CD4-positive, alpha-beta T cell treated with Interleukin-6 at 100 ng/mL for 8 hours (primary cell): ENCODE measurements at regions not wholly inside any gene's neighbourhood (a gene's known extent, or its start where the extent isn't known, plus 50 kb on each side); places are given as distances from the start of the nearest gene placed in this dataset.

Experiments used
- DNase-seq: peaks from one replicate; pipeline ENCODE4 v3.0.0-alpha.2; 2020; ENCODE audit warnings: mixed read lengths, low spot score

DNA sequence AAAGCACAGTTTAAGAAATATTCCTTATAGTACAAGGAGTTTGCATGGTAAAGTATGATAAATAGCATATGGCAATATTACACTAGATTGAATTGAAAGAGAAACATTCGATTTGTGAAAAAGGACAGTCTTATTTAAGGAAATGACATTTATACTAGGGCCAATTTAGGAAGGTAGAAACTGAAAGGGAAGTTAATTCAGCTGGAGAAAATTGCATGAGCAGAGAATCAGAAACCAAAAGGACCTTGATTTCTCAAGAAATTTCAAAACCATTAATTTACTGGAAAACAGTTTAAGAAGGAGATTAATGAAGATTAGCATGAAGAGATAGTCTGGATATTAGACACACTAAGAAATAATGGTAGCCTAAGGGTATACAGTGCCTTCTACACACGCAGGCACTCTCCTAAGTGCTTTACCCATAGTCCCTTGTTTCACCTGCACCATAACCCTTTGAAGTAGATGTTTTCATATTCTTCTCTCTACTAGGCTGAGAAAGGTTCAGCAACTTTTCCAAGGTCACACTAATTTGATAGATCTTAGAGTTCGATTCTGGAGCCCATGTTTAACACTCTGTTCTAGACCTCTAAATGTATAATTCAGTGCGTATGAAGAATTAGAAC, 259.1 kb upstream of the SLIT2 start:
- no peak for DNase-seq

DNA sequence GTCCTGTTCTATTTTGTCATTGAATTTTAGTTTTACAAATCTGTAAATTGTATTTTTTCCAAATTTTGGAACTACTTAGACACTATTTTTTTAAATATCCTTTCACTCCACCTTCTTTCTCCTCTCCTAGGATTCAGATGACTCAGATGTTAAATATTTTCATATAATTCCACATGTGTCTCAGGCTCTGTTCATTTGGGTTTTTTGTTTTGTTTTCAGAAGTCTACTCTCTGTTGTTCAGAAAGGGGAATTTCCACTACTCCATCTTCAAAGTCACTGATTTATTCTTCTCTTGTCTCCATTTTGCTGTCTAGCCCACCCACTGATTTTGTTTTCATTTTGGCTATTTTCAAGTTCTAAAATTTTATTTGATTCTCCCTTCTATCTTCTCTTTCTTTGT, 264.0 kb upstream of the SLIT2 start:
- DNase-seq, result no peak

DNA sequence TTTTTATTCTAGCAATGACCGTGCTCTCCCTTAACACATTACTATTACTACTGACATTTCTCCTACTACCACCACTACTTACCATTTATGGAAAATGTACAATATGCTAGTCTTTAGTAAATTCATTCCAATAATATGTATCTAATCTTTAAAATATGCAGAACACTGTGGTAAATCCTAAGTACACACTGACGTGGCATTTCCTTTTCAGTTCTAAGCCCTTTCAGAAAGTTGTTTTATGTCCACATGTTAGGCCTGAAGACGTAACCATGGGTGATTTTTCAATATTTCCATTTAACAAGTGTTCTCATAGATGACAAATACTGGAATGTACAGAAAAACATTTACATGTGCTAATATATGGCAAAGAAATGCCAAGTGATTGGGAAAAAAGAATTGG, 268.6 kb upstream of the SLIT2 start:
- DNase-seq, result no peak

DNA sequence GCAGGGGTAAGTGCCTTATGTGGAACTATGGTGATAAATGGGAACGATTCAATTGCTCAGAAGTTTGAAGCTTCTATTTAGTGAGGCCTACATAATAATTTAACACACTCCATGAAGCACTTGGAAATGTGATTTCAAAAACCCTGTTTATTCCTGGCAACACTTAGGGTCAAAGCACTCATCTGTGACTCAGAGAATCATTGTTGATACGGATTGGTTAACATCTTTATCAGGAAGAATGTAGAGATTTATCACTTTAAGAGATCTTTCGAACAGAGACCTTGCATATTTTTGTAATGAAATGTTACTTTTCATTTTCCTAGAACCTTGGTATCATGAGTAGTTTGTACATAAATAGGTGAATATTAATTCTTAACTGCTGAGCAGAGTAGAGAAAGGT, 269.1 kb upstream of the SLIT2 start:
- no peak for DNase-seq

DNA sequence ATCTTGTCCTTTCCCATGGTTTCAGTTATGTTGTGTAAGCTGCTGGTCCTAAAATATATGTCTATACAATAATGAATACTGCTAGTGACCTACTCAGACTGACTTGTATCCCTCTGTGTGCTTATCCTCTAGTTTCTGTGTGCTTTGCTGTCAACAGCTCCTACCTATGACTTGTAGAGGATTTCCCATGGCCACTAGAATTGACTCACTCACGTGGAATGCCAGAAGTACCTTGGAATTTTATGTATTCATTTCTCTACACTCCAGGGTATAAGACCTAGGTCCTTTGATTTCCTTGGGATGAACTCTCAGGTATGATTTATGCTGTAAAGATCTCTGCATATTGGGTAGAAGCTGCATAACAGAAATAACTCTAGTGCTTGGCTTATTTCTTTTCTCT, 279.9 kb upstream of the SLIT2 start:
- DNase-seq, result no peak

DNA sequence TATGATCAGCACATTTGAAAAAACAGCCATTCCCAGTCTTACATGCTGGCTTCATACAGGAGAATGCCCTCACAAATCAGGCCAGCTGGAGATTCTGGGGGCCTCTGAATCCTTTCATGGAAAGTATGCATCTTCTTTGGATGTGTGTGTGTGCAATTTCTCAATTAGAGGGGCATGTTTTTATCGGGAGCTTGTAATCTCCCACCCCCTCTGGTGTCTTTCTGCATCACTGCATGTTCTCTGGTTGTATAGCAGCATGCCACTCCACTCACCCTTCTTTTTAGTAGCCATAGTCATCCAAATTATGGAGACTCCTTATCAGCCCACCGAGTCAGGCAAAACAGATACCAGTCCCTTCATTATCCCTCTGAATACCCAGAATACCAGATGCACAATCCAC, 282.2 kb upstream of the SLIT2 start:
- no peak for DNase-seq

DNA sequence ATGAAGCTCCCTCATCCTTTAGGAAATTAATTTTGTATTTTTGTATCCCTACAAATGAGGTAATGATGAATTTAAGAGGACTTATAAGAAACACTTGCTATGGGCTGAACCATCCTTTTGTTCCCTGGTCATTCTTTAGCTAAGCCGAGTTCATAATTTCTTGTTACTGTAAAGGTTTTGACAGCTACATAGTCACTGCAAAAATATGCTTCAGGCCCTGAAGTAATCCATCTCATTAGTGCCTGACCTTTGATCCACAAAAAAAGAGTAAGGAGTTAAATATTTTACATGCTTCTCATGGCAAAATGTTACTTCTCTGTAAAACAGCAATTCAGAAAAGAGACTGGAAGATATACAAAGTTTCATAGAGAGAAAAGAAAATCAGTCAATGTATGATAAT, 290.6 kb upstream of the SLIT2 start:
- DNase-seq, result no peak

DNA sequence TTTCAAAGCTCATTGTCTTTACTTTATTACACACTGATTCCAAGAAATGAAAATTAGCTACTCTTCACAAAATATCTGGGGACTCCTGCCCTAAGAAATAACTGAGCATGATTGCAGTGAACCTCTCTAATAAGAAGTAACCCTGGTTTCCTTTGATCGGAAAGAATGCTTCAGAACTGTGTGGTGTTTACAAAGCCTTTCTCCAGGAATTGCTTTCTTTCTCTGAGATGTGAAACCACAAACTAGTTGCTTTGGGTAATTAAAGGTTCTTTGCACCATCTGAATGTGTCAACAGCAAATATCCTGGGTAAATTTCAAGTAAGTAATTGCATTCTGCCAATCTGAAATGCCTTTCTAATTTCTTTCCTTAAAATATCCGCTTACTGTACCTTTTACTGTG, 292.9 kb upstream of the SLIT2 start:
- DNase-seq, result no peak

DNA sequence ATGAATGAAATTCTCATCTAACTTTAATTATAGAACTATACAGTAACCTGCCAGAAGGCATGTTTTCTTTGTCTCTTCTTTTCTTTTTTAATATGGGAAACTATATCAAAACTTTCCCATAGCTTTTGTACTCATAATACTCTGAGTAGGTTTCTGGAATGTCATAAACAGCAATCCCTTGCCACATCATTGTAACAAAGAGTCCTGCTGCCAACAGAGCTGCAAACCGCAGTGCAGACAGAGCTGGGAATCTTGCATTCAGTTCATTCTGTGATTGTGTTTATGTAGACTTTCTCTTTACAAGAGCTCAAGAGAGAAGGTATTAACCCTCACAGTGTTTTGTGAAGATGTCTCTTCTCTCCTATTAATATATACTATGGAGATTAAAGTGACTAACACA, 304.4 kb upstream of the SLIT2 start:
- DNase-seq, result no peak

DNA sequence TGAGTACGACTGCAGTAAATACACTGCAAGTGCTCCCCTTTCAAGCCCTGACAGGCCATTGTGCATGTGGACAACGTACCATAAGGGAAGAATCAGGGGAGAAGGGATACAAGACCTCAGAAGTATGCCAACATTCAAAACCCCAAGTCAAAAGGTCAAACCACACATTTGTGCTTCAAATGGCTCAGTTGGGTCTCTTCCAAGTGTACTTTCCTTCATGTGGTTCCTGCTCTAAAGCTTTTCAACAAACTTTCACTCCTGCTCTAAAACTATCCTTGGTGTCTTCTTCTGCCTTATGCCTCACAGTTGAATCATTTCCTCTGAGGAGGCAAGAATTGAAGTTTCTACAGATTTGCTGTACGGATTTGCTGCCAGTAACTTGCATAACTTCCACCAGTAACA, 305.7 kb upstream of the SLIT2 start:
- DNase-seq, result no peak

DNA sequence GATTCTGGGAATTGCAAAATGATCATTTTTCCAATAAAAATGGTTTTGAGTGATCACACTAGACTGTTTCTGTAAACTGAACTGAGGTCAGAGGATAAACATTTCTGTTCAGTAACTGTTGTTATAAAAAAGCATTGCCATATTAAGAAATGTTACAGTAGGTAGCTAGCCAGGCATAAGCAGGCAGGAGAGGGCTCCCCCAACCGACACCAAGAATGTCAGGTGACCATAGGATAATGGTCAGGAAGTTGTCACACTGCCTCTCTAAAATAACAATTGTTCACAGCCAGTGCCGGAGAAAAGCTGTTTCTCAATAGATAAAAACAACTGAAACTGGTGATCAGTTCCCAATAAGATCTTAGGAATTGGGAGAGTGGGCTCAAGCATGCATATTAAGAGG, 306.2 kb upstream of the SLIT2 start:
- no peak for DNase-seq

DNA sequence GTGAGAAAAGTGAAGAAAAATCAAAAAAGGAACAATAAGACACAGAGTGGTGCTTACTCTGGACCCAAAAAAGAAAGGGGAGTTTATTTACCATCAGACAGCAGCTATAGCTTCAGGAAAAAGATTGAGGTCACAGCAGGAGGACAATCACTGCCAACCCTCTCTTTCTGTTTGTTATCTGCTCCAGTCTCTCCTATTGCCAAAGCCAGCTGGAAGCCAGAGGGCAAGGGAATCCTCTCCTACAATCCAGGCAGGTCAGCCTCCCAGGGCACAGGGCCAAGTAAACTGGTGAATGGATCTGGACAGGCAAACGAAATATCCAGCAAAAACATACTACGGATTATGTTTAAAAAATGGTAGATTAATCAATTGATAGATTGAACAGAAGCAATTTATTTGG, 306.9 kb upstream of the SLIT2 start:
- DNase-seq, result no peak

DNA sequence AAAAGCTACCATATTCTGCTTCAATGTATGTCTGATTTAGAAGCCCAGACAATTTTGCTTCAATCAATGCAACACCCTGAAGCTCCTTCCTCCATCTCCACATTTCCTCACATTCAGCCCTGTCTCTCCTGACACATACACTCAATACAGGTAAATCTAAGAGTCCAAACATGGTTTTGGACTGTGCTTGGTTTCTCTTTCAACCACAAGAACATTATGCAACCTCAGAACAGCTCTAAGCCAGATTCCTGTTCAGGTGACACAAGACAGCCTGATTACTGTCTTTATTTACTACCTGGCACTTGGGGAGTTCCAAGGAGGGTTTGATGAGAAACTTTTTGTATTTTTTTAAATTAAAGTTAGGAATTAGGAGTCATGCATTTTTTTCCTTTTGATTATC, 307.5 kb upstream of the SLIT2 start:
- no peak for DNase-seq

DNA sequence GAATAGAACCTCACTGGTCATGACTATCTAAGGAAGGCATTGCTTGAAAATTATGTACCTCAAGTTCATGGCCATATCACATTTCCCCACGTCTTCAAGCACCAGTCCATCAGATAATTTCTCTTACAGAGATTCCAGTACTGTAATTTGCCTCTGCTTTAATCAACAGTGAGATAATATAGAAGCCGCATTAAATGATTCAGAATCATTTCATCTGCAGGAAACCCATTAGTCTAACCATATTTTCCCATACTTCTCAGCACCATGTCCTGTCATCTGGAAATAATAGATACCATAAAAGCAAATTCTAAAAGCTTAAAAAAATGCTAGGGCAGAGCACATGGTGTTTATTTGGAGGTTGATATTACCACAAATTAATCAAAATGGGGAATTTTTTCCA, 310.3 kb upstream of the SLIT2 start:
- DNase-seq, result no peak

DNA sequence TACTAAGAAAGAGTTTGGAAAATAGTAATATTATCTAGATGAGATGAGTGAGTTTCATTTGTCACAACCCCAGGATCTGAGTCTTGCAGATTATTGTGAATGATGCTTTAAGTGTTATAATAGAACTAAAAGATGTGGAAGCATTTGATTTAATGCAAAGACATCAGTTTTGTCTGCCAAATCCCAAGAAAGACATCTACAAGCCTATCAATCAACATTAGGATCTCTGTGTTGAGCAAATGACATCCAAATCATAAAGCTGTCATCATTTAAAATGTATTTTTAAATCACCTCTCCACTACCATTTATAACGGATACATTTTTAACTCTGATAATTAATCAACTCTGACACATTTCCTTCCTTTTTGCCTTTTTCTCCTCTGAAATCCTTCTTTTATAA, 310.8 kb upstream of the SLIT2 start:
- no peak for DNase-seq

DNA sequence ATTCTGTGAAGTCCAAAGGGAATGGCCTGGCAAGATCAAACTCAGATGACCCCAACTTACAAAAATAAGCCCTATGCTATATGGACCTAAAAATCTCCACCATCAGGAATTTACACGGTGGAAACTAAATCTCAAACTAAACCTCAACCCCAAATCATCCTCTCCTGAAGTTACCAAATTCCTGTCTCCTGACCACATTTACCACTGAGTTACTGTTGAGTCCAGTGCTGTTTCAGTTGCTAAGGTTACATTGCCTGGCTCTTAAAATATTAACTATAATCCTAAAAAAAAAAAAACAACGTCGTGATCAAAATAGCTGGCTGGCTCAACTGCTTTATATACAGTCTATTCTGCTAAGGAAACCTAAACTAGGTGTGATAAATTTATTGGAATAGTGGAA, 315.2 kb upstream of the SLIT2 start:
- DNase-seq, result no peak

DNA sequence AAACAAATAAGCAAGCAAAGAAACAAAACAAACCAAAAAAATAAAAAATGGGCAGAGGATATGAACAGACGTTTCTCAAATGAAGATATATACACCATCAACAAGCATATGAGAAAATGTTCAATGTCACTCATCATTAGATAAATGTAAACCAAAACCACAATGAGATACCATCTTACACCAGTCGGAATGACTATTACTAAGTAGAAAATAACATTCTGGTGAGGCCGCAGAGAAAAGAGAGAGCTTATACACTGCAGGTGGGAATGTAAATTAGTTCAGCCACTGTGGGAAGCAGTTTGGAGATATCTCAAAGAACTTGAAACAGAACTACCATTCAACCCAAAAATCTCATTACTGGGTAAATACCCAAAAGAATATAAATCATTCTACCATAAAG, 321.0 kb upstream of the SLIT2 start:
- DNase-seq, result no peak

DNA sequence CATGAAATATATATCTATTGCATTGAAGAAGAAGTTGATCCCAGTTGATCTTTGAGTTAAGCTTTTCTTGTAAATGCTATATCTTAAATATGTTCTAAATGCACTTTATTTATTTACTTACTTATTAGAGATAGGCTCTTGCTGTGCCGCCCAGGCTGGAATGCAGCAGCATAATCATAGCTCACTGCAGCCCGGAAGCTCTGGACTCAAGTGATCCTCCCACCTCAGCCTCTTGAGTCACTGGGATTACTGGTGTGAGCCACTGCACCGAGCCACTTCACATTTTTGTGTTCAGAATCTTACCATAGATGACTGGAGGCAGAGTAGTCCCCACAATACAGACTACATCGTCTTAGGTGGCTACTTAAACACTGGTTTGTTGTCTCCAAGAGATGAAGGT, 324.3 kb upstream of the SLIT2 start:
- DNase-seq, result no peak

DNA sequence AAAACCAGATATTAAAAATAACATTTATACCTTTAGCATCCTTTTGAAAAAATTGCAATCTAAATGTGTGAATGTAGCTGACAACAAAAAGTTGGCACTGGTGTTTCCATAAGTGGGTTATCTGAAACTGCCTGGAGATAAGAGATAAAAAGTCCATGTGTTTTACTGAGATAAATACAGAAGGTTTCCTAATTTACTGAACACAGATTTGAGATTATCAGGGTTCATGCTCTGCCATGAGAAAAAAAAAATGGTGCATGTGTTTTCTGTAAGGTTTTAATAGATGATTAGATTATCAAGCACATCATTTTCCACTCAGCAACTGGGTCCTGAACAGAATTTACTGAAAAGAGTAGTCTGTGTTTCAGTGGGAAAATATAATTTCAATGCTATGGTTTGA, 326.2 kb upstream of the SLIT2 start:
- DNase-seq, result no peak

DNA sequence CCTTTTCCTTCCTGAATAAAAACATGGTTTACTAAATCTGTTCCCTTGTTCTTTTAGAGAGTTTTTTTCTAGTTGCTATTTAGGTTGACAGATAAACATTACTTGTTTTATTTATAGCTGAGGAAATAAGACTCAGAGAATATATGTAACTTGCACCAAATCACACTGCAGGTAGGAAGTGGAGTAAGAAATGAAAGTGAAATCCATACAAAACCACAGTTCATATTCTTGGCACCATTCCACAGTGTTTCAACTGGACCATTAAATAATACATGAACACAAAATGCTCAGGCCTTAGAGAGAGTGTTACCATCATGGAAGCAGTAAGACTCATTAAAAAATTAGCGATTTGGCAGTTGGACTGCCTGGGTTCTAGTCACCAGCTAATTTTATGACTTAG, 326.9 kb upstream of the SLIT2 start:
- DNase-seq, result no peak

DNA sequence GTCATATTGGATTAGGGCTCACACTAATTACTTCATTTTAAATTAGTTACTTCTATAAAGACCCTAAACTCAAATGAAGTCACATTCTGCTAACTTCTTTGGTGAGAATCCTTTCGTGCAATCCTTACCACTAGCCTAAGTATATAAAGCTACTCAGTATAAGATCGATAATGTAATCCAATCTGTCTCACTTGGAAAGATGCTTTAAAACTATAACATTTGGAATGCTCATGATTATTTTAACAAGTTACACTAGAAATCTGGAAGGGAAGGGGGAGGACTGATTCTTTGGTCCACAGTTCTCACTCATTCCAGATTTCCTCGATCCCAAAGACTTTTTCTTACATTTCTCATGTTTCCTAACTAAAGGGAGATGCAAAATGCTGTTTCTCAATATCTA, 336.4 kb upstream of the SLIT2 start:
- DNase-seq, result no peak

DNA sequence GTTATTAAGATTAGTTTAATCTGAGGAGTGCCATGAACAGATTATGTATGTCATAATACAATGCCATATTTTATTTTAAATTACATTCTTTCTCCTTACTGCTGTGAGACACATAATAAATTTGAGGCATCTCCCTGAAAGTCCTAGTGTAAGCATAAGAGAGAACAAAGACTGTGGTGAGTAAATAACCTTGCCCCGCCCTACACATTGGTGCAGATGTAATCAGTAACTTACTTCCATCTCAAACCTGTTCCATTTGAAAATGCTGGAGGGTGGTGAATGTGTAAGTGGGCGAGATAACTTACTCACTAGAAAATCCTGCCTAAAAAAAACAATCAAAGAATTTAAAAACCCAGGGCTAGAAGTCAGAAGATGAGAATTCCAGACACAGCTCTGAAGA, 338.1 kb upstream of the SLIT2 start:
- no peak for DNase-seq

DNA sequence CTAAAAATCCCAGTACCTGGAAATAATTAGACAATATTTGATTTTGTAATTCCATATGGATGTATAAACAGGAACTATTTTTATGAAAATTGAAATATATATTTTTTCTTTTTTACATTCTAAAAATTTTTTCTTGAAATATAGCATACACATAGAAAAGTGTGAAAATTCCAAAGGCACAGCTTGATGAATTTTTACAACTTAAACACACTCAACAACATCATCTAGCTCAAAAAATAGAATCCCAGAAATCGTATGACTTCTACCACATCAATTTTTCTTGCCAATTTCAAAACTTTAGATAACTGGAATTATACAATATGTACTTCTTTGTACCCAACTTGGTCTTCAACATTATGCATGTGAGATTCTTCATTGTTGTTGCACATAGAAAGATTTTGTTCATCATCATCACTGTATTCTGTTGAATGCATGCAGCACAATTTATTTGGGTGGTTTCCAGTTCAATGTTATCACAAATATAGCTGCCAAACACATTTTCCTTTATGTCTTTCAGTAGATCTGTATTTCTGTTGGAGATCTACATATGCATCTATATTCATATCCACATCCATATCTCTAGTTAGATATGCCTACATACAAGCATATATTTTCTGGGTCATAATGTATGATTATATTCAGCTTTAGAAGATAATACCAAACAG, 340.7 kb upstream of the SLIT2 start:
- DNase-seq, result no peak

DNA sequence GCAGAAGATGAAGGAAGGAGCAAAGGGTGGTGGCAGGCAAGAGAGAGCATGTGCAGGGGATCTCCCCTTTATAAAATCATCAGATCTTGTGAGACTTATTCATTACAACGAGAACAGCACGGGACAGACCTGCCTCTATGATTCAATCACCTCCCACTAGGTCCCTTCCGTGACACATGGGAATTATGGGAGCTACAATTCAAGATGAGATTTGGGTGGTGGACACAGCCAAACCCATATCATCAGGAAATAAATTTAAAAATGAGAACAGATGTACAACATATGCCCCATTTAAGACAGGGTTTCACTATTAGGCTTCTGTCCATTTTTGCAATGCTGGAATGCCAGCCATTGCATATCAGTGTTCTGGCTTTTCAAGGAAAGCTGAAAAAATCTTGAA, 346.7 kb upstream of the SLIT2 start:
- no peak for DNase-seq

DNA sequence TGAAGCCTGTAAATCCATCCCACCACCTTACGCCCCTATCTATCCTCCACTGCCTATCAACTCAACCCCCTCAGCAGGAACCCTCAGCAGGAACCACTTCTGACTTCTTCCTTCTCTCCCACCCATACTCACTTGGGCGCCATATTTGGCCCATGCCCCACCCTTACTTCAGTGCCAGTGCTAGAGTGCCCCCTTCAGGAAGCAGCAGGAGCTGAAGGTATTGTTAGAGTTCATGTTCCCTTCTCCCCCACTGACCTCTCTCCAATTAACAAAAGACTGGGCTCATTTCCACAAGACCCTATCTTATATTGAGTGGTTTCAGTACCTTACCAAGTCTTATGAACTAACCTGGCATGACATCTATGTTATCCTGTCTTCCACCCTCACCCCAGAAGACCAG, 363.1 kb upstream of the SLIT2 start:
- no peak for DNase-seq
